H1 (cell line): ENCODE measurements at regions not wholly inside any gene's neighbourhood (a gene's known extent, or its start where the extent isn't known, plus 50 kb on each side); places are given as distances from the start of the nearest gene placed in this dataset.

ENCODE experiments used
- CTCF ChIA-PET: fragments of 300-600 bp; sonication (Branson Sonifier 250); formaldehyde crosslinking; loops from one replicate; lab custom pipeline; 2021; ENCODE audit not compliant: partially characterized antibody; lab: Charles Lee
- POLR2A ChIA-PET: fragments of 300-600 bp; sonication (Branson Sonifier 250); formaldehyde crosslinking; loops from one replicate; lab custom pipeline; 2021; ENCODE audit warnings: inconsistent platforms; ENCODE audit not compliant: partially characterized antibody; lab: Charles Lee
- DNase-seq, 2 experiments: peaks; one replicate each; pipeline versions ENCODE4 v3.0.0 to v3.0.0-alpha.2; 2010 to 2022; ENCODE audit warnings: low spot score in 2 of 2, low read depth in 1 of 2, mixed read lengths in 1 of 2
- FAIRE-seq: peaks from 2 replicates; lab custom pipeline; 2011; peaks lifted over from hg19 to GRCh38; lab: Jason Lieb, UNC
- H2AFZ ChIP-seq: 2 replicates; pipeline ENCODE4 v1.8.1; 2012; ENCODE audit warnings: low read length, inconsistent platforms
- H2AK5ac ChIP-seq: 2 replicates; pipeline ENCODE4 v1.6.1; 2013; ENCODE audit warnings: low read depth, low read length
- H2BK120ac ChIP-seq: replicated peaks from 2 replicates; pipeline ENCODE3; 2013; ENCODE audit warnings: low read depth, low read length, inconsistent platforms
- H2BK12ac ChIP-seq: 2 replicates; pipeline ENCODE4 v1.6.1; 2013; ENCODE audit warnings: low read depth, low read length
- H2BK15ac ChIP-seq: 2 replicates; pipeline ENCODE4 v1.6.1; 2013; ENCODE audit warnings: low read length
- H2BK20ac ChIP-seq: 2 replicates; pipeline ENCODE4 v1.6.1; 2013; ENCODE audit warnings: low read length
- H2BK5ac ChIP-seq: 2 replicates; pipeline ENCODE4 v1.6.1; 2013; ENCODE audit warnings: low read depth, low read length
- H3K14ac ChIP-seq: 2 replicates; pipeline ENCODE4 v1.6.1; 2013; ENCODE audit warnings: inconsistent platforms; ENCODE audit not compliant: insufficient read length
- H3K18ac ChIP-seq: 2 replicates; pipeline ENCODE4 v1.6.1; 2013; ENCODE audit warnings: low read length; ENCODE audit errors: extremely low read depth
- H3K23ac ChIP-seq: 2 replicates; pipeline ENCODE4 v1.6.1; 2013; ENCODE audit warnings: inconsistent platforms; ENCODE audit not compliant: insufficient read length
- H3K23me2 ChIP-seq: 2 replicates; pipeline ENCODE4 v1.6.1; 2013; ENCODE audit warnings: low read depth, low read length
- H3K27ac ChIP-seq: 2 replicates; pipeline ENCODE4 v1.6.1; 2011; ENCODE audit warnings: low read depth, low read length, inconsistent platforms
- H3K27me3 ChIP-seq, 4 experiments: replicated peaks in 1 of 4; 1 replicate in 1 of 4; 2 replicates in 3 of 4; pipeline versions ENCODE4 v1.6.1 to v1.8.1; 2011 to 2013; ENCODE audit warnings: low read length in 3 of 4, mild to moderate bottlenecking in 3 of 4, inconsistent platforms in 2 of 4, mixed read lengths in 2 of 4, moderate library complexity in 1 of 4; ENCODE audit not compliant: control insufficient read depth in 3 of 4, insufficient read depth in 3 of 4; ENCODE audit errors: extremely low read depth in 1 of 4
- H3K36me3 ChIP-seq, 4 experiments: 2 replicates each; pipeline versions ENCODE4 v1.6.1 to v1.8.1; 2011 to 2013; ENCODE audit warnings: mild to moderate bottlenecking in 4 of 4, low read length in 3 of 4, moderate library complexity in 2 of 4, control low read depth in 1 of 4, inconsistent platforms in 1 of 4; ENCODE audit not compliant: insufficient read depth in 4 of 4, control insufficient read depth in 2 of 4
- H3K4ac ChIP-seq: replicated peaks from 2 replicates; pipeline ENCODE3; 2013; ENCODE audit warnings: low read length, low read depth, mixed read lengths, inconsistent platforms; ENCODE audit not compliant: insufficient read length
- H3K4me1 ChIP-seq, 4 experiments: replicated peaks in 1 of 4; 1 replicate in 1 of 4; 2 replicates in 3 of 4; pipeline versions ENCODE4 v1.6.1 to v1.8.1; 2011 to 2013; ENCODE audit warnings: low read length in 3 of 4, inconsistent platforms in 2 of 4, mixed read lengths in 1 of 4; ENCODE audit not compliant: insufficient read depth in 4 of 4, control insufficient read depth in 3 of 4
- H3K4me2 ChIP-seq, 2 experiments: 2 replicates each; pipeline versions ENCODE4 v1.6.1 to v1.8.1; 2011 to 2013; ENCODE audit warnings: low read depth in 2 of 2, low read length in 2 of 2, control low read depth in 1 of 2, inconsistent platforms in 1 of 2, mild to moderate bottlenecking in 1 of 2; ENCODE audit not compliant: insufficient read depth in 1 of 2
- H3K4me3 ChIP-seq, 4 experiments: fragments of 200-600, 300-600 bp in 1 of 4; sonication (generic), shearing (Covaris generic), sonication (Bioruptor Twin) in 1 of 4; 2 replicates each; pipeline versions ENCODE4 v1.5.1 to v1.8.1; 2011 to 2016; ENCODE audit warnings: low read length in 4 of 4, low read depth in 3 of 4, control low read depth in 2 of 4, inconsistent platforms in 2 of 4, mild to moderate bottlenecking in 2 of 4, mixed read lengths in 1 of 4, moderate library complexity in 1 of 4; ENCODE audit not compliant: insufficient read depth in 2 of 4; ENCODE audit errors: extremely low read depth in 1 of 4
- H3K56ac ChIP-seq: replicated peaks from 2 replicates; pipeline ENCODE3; 2013; ENCODE audit warnings: low read depth, mild to moderate bottlenecking, mixed read lengths, low read length, inconsistent platforms; ENCODE audit not compliant: insufficient read length
- H3K79me1 ChIP-seq: 2 replicates; pipeline ENCODE4 v1.6.1; 2013; ENCODE audit warnings: low read depth, low read length, control low read depth
- H3K79me2 ChIP-seq, 2 experiments: 2 replicates each; pipeline versions ENCODE4 v1.6.1 to v1.8.1; 2012 to 2013; ENCODE audit warnings: low read length in 2 of 2, mild to moderate bottlenecking in 2 of 2, inconsistent platforms in 1 of 2; ENCODE audit not compliant: insufficient read depth in 2 of 2, control insufficient read depth in 1 of 2
- H3K9ac ChIP-seq, 4 experiments: replicated peaks in 1 of 4; 1 replicate in 1 of 4; 2 replicates in 3 of 4; pipeline versions ENCODE4 v1.6.1 to v1.8.1; 2011 to 2013; ENCODE audit warnings: low read depth in 3 of 4, low read length in 3 of 4, control low read depth in 2 of 4, mild to moderate bottlenecking in 2 of 4, moderate library complexity in 2 of 4, inconsistent platforms in 1 of 4; ENCODE audit errors: extremely low read depth in 1 of 4
- H3K9me3 ChIP-seq, 2 experiments: 2 replicates each; pipeline versions ENCODE4 v1.6.1 to v1.8.1; 2012 to 2013; ENCODE audit warnings: mild to moderate bottlenecking in 2 of 2, moderate library complexity in 2 of 2, control low read depth in 1 of 2, inconsistent platforms in 1 of 2, low read depth in 1 of 2, low read length in 1 of 2, mixed read lengths in 1 of 2; ENCODE audit not compliant: insufficient read depth in 2 of 2
- H4K20me1 ChIP-seq, 2 experiments: replicated peaks in 1 of 2; 2 replicates each; pipeline versions ENCODE3 to v1.8.1; 2011 to 2013; ENCODE audit warnings: inconsistent platforms in 2 of 2, low read length in 2 of 2, mild to moderate bottlenecking in 1 of 2; ENCODE audit not compliant: insufficient read depth in 2 of 2, control insufficient read depth in 1 of 2
- H4K5ac ChIP-seq: 2 replicates; pipeline ENCODE4 v1.6.1; 2013; ENCODE audit warnings: low read length, low read depth, mixed read lengths, inconsistent platforms; ENCODE audit not compliant: insufficient read length
- H4K8ac ChIP-seq: 2 replicates; pipeline ENCODE4 v1.8.0; 2013; ENCODE audit warnings: mild to moderate bottlenecking, moderate library complexity, low read length, inconsistent platforms; ENCODE audit not compliant: insufficient read depth; ENCODE audit errors: extremely low read depth
- H4K91ac ChIP-seq: replicated peaks from 2 replicates; pipeline ENCODE3; 2013; ENCODE audit warnings: low read length, mixed read lengths, inconsistent platforms; ENCODE audit not compliant: insufficient read length
- SIRT6 ChIP-seq: IDR thresholded peaks from one replicate; pipeline ENCODE4 v1.7.1; 2012; ENCODE audit warnings: low read length, inconsistent platforms
- WGBS, 2 experiments: shearing (Covaris generic) in 1 of 2; methylation state at CpG; one replicate each; pipeline versions ENCODE4 v1.1.6 to v1.1.7; 2013 to 2015; ENCODE audit warnings: low lambda C conversion rate in 2 of 2, mixed read lengths in 2 of 2, inconsistent platforms in 1 of 2, low coverage in 1 of 2, missing lambda C conversion rate in 1 of 2; ENCODE audit not compliant: insufficient replicate concordance in 2 of 2, insufficient coverage in 1 of 2, insufficient read length in 1 of 2; ENCODE audit errors: extremely low coverage in 1 of 2, missing lambda C conversion rate in 1 of 2; 5-methylcytosine and 5-hydroxymethylcytosine counted together

- Histone ChIP-seq H3K23ac (no peak overlapping the region), H3K9me3 (no peaks in the 10 kb centered on the region), H3K18ac (no peak overlapping the region), H4K20me1 (no peaks in the 10 kb centered on the region), H3K4me3 (no peak overlapping the region), H3K79me2 (no peaks in the 10 kb centered on the region), H3K4me2 (no peak overlapping the region), H2BK20ac (no peak overlapping the region), H2BK15ac (no peak overlapping the region), H2BK12ac (no peak overlapping the region), H2BK120ac (no peak overlapping the region), H3K79me1 (no peaks in the 10 kb centered on the region), H3K36me3 (no peaks in the 10 kb centered on the region), H3K27ac (no peak overlapping the region), H3K27me3 (no peaks in the 10 kb centered on the region), H3K4me1 (peaks cover 0 to 24% (median 16%) of the 10 kb centered on the region in 4 experiments), H2AFZ (no peak overlapping the region), H4K8ac (no peak overlapping the region), H4K91ac (no peak overlapping the region), H2BK5ac (no peak overlapping the region), H3K23me2 (no peaks in the 10 kb centered on the region), H3K56ac (no peak overlapping the region), H3K4ac (no peak overlapping the region), H2AK5ac (no peak overlapping the region), H3K14ac (no peak overlapping the region), H4K5ac (no peak overlapping the region), H3K9ac (no peak overlapping the region)
- POLR2A ChIA-PET, result no interaction called here
- CTCF ChIA-PET, result no interaction called here
- DNase-seq (no peak), FAIRE-seq (no peak)
- no peak for TF ChIP-seq SIRT6
- 90% methylated on average over 6 of the region's 6 CpGs; no CpG with 5 or more reads in 1 of the 2 experiments for WGBS, 2 experiments
Measured at GRCh38 chr5:125415126-125415525, 668.7 kb upstream of the ZNF608 start.
